ENCODE measurements at regions not wholly inside any gene's neighbourhood (a gene's known extent, or its start where the extent isn't known, plus 50 kb on each side); places are given as distances from the start of the nearest gene placed in this dataset.
A peak's percentile ranks its signal among the peaks of the same experiment; 100 is the strongest.

- no peak overlapping the region for H3K27ac Mint-ChIP-seq (ENCODE audit: unreplicated experiment)
- no peak for TF ChIP-seq CTCF (IDR thresholded peaks at IDR 0.05; ENCODE audit: partially characterized antibody, unreplicated experiment)
- H3K4me3 Mint-ChIP-seq (ENCODE audit: unreplicated experiment), result no peak overlapping the region
- DNase-seq, result no peak
- peaks cover under 1% of the 10 kb centered on the region for H3K27me3 Mint-ChIP-seq (ENCODE audit: unreplicated experiment)
- H3K4me1 Mint-ChIP-seq (ENCODE audit: low read depth, unreplicated experiment), result peaks cover 10% of the 10 kb centered on the region
- H3K36me3 Mint-ChIP-seq (ENCODE audit: unreplicated experiment), result peaks cover 8% of the 10 kb centered on the region
- peaks cover 3% of the 10 kb centered on the region for H3K9me3 Mint-ChIP-seq (ENCODE audit: unreplicated experiment)
Measured at GRCh38 chr6:2566048-2566447, 184.7 kb downstream of the MYLK4 start.

GRCh38 chr6:2565499-2565898, 185.2 kb downstream of the MYLK4 start:
- no peak for TF ChIP-seq CTCF (IDR thresholded peaks at IDR 0.05; ENCODE audit: partially characterized antibody, unreplicated experiment)
- Mint-ChIP-seq H3K4me1 (ENCODE audit: low read depth, unreplicated experiment) (peaks cover 13% of the 10 kb centered on the region), H3K4me3 (ENCODE audit: unreplicated experiment) (no peak overlapping the region), H3K27ac (ENCODE audit: unreplicated experiment) (no peak overlapping the region), H3K36me3 (ENCODE audit: unreplicated experiment) (peaks cover 8% of the 10 kb centered on the region), H3K27me3 (ENCODE audit: unreplicated experiment) (no peaks in the 10 kb centered on the region), H3K9me3 (ENCODE audit: unreplicated experiment) (peaks cover 4% of the 10 kb centered on the region)
- DNase-seq, result no peak

- Mint-ChIP-seq H3K4me3 (ENCODE audit: unreplicated experiment) (no peak overlapping the region), H3K4me1 (ENCODE audit: low read depth, unreplicated experiment) (peaks cover 13% of the 10 kb centered on the region), H3K27me3 (ENCODE audit: unreplicated experiment) (peaks cover 2% of the 10 kb centered on the region), H3K9me3 (ENCODE audit: unreplicated experiment) (peaks cover 4% of the 10 kb centered on the region), H3K36me3 (ENCODE audit: unreplicated experiment) (no peaks in the 10 kb centered on the region), H3K27ac (ENCODE audit: unreplicated experiment) (no peak overlapping the region)
- DNase-seq, result no peak
- TF ChIP-seq CTCF (IDR thresholded peaks at IDR 0.05; ENCODE audit: partially characterized antibody, unreplicated experiment), result no peak
Measured at GRCh38 chr6:2563635-2564034, 187.1 kb downstream of the MYLK4 start.

GRCh38 chr6:2562721-2563451, 187.8 kb downstream of the MYLK4 start:
- Mint-ChIP-seq H3K27ac (ENCODE audit: unreplicated experiment) (no peak overlapping the region), H3K27me3 (ENCODE audit: unreplicated experiment) (peaks cover 2% of the 10 kb centered on the region), H3K4me1 (ENCODE audit: low read depth, unreplicated experiment) (peaks cover 13% of the 10 kb centered on the region), H3K9me3 (ENCODE audit: unreplicated experiment) (peaks cover 4% of the 10 kb centered on the region), H3K4me3 (ENCODE audit: unreplicated experiment) (no peak overlapping the region), H3K36me3 (ENCODE audit: unreplicated experiment) (no peaks in the 10 kb centered on the region)
- TF ChIP-seq CTCF (IDR thresholded peaks at IDR 0.05; ENCODE audit: partially characterized antibody, unreplicated experiment), result no peak
- DNase-seq, result peak; percentile 33

- Mint-ChIP-seq H3K9me3 (ENCODE audit: unreplicated experiment) (peaks cover 2% of the 10 kb centered on the region), H3K27me3 (ENCODE audit: unreplicated experiment) (peaks cover 2% of the 10 kb centered on the region), H3K4me3 (ENCODE audit: unreplicated experiment) (peak overlapping the region; percentile 27), H3K27ac (ENCODE audit: unreplicated experiment) (peak overlapping the region; percentile 45), H3K36me3 (ENCODE audit: unreplicated experiment) (no peaks in the 10 kb centered on the region), H3K4me1 (ENCODE audit: low read depth, unreplicated experiment) (peaks cover 13% of the 10 kb centered on the region)
- no peak for TF ChIP-seq CTCF (IDR thresholded peaks at IDR 0.05; ENCODE audit: partially characterized antibody, unreplicated experiment)
- DNase-seq, result no peak
Measured at GRCh38 chr6:2560917-2561698, 189.6 kb downstream of the MYLK4 start.
